ENCODE measurements at regions not wholly inside any gene's neighbourhood (a gene's known extent, or its start where the extent isn't known, plus 50 kb on each side); places are given as distances from the start of the nearest gene placed in this dataset.

GRCh38 chr1:60149251-60149650 is 75.7 kb upstream of the C1orf87 start:
- POLR2A ChIA-PET (ENCODE audit: low non-redundant PET) = no interaction called here
- TF ChIP-seq CTCF (conservative IDR thresholded peaks at IDR 0.05; ENCODE audit: low read depth) = no peak
- DNase-seq (ENCODE audit: low spot score) = no peak
- CTCF ChIA-PET = no interaction called here
- no peak overlapping the region for H3K27ac ChIP-seq

GRCh38 chr1:60146884-60147283 is 73.3 kb upstream of the C1orf87 start:
- TF ChIP-seq CTCF (conservative IDR thresholded peaks at IDR 0.05; ENCODE audit: low read depth) = no peak
- H3K27ac ChIP-seq = no peak overlapping the region
- ChIA-PET CTCF (no interaction called here), POLR2A (ENCODE audit: low non-redundant PET) (no interaction called here)
- no peak for DNase-seq (ENCODE audit: low spot score)

- no peak overlapping the region for H3K27ac ChIP-seq
- TF ChIP-seq CTCF (conservative IDR thresholded peaks at IDR 0.05; ENCODE audit: low read depth) = no peak
- no peak for DNase-seq (ENCODE audit: low spot score)
- ChIA-PET POLR2A (ENCODE audit: low non-redundant PET) (no interaction called here), CTCF (no interaction called here)
Observed at GRCh38 chr1:60145771-60146170, 72.2 kb upstream of the C1orf87 start.

- TF ChIP-seq CTCF (conservative IDR thresholded peaks at IDR 0.05; ENCODE audit: low read depth) = no peak
- DNase-seq (ENCODE audit: low spot score) = no peak
- no peak overlapping the region for H3K27ac ChIP-seq
- ChIA-PET POLR2A (ENCODE audit: low non-redundant PET) (no interaction called here), CTCF (no interaction called here)
Observed at GRCh38 chr1:60141743-60142142, 68.2 kb upstream of the C1orf87 start.

GRCh38 chr1:60141276-60141675 is 67.7 kb upstream of the C1orf87 start:
- no peak overlapping the region for H3K27ac ChIP-seq
- TF ChIP-seq CTCF (conservative IDR thresholded peaks at IDR 0.05; ENCODE audit: low read depth) = no peak
- DNase-seq (ENCODE audit: low spot score) = no peak
- ChIA-PET POLR2A (ENCODE audit: low non-redundant PET) (no interaction called here), CTCF (interaction anchor here (1.9 kb wide), 1 partner anchor 13 kb away, joined by 5 read pairs; no protein-coding TSS in a partner anchor)

GRCh38 chr1:60137406-60137805 is 63.8 kb upstream of the C1orf87 start:
- no peak for TF ChIP-seq CTCF (conservative IDR thresholded peaks at IDR 0.05; ENCODE audit: low read depth)
- POLR2A ChIA-PET (ENCODE audit: low non-redundant PET) = no interaction called here
- DNase-seq (ENCODE audit: low spot score) = no peak
- CTCF ChIA-PET = no interaction called here
- no peak overlapping the region for H3K27ac ChIP-seq

- no peak for TF ChIP-seq CTCF (conservative IDR thresholded peaks at IDR 0.05; ENCODE audit: low read depth)
- DNase-seq (ENCODE audit: low spot score) = no peak
- ChIA-PET CTCF (no interaction called here), POLR2A (ENCODE audit: low non-redundant PET) (no interaction called here)
- H3K27ac ChIP-seq = no peak overlapping the region
Observed at GRCh38 chr1:60136395-60136794, 62.8 kb upstream of the C1orf87 start.
